ENCODE measurements at regions not wholly inside any gene's neighbourhood (a gene's known extent, or its start where the extent isn't known, plus 50 kb on each side); places are given as distances from the start of the nearest gene placed in this dataset.
A peak's percentile ranks its signal among the peaks of the same experiment; 100 is the strongest.

DNA sequence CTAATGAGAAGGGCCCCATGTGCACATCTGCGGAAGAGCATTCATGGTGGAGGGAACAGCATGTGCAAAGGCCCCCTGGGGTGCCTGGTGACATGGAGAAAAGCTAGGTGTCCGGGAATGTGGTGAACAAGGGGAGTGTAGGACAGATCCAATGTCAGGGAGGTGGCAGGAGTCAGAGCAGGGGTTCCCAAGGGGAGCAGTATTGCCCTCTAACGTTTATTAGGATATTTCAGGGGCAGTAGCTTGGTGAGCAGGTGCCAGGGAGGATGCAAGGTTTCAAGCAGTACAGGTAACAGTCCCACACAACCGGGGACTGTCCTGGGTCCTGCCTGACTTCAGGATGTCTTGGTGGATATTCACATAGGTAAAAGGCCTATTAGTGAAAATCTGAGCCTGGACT is 209.6 kb downstream of the EMX2 start:
- no peaks in the 10 kb centered on the region for H3K36me3 ChIP-seq (ENCODE audit: insufficient read depth)
- peaks cover 5% of the 10 kb centered on the region for H3K4me1 Mint-ChIP-seq
- H3K79me2 ChIP-seq (replicated peaks; ENCODE audit: insufficient read depth), result no peaks in the 10 kb centered on the region
- ATAC-seq, result no peak
- no peaks in the 10 kb centered on the region for H3F3A ChIP-seq (replicated peaks; ENCODE audit: low read depth)
- no peaks in the 10 kb centered on the region for H3K4me1 ChIP-seq (ENCODE audit: insufficient read depth)
- no peak overlapping the region for H2AFZ ChIP-seq
- TF ChIP-seq, protein P1, sequence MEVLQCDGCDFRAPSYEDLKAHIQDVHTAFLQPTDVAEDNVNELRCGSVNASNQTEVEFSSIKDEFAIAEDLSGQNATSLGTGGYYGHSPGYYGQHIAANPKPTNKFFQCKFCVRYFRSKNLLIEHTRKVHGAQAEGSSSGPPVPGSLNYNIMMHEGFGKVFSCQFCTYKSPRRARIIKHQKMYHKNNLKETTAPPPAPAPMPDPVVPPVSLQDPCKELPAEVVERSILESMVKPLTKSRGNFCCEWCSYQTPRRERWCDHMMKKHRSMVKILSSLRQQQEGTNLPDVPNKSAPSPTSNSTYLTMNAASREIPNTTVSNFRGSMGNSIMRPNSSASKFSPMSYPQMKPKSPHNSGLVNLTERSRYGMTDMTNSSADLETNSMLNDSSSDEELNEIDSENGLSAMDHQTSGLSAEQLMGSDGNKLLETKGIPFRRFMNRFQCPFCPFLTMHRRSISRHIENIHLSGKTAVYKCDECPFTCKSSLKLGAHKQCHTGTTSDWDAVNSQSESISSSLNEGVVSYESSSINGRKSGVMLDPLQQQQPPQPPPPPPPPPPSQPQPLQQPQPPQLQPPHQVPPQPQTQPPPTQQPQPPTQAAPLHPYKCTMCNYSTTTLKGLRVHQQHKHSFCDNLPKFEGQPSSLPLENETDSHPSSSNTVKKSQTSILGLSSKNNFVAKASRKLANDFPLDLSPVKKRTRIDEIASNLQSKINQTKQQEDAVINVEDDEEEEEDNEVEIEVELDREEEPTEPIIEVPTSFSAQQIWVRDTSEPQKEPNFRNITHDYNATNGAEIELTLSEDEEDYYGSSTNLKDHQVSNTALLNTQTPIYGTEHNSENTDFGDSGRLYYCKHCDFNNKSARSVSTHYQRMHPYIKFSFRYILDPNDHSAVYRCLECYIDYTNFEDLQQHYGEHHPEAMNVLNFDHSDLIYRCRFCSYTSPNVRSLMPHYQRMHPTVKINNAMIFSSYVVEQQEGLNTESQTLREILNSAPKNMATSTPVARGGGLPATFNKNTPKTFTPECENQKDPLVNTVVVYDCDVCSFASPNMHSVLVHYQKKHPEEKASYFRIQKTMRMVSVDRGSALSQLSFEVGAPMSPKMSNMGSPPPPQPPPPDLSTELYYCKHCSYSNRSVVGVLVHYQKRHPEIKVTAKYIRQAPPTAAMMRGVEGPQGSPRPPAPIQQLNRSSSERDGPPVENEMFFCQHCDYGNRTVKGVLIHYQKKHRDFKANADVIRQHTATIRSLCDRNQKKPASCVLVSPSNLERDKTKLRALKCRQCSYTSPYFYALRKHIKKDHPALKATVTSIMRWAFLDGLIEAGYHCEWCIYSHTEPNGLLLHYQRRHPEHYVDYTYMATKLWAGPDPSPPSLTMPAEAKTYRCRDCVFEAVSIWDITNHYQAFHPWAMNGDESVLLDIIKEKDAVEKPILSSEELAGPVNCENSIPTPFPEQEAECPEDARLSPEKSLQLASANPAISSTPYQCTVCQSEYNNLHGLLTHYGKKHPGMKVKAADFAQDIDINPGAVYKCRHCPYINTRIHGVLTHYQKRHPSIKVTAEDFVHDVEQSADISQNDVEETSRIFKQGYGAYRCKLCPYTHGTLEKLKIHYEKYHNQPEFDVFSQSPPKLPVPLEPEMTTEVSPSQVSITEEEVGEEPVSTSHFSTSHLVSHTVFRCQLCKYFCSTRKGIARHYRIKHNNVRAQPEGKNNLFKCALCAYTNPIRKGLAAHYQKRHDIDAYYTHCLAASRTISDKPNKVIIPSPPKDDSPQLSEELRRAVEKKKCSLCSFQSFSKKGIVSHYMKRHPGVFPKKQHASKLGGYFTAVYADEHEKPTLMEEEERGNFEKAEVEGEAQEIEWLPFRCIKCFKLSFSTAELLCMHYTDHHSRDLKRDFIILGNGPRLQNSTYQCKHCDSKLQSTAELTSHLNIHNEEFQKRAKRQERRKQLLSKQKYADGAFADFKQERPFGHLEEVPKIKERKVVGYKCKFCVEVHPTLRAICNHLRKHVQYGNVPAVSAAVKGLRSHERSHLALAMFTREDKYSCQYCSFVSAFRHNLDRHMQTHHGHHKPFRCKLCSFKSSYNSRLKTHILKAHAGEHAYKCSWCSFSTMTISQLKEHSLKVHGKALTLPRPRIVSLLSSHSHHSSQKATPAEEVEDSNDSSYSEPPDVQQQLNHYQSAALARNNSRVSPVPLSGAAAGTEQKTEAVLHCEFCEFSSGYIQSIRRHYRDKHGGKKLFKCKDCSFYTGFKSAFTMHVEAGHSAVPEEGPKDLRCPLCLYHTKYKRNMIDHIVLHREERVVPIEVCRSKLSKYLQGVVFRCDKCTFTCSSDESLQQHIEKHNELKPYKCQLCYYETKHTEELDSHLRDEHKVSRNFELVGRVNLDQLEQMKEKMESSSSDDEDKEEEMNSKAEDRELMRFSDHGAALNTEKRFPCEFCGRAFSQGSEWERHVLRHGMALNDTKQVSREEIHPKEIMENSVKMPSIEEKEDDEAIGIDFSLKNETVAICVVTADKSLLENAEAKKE (CRISPR knock-in tag; IDR thresholded peaks at IDR 0.05), result no peak
- no peak for TF ChIP-seq JUNB (IDR thresholded peaks at IDR 0.05; ENCODE audit: unreplicated experiment)
- TF ChIP-seq STAT1 (IDR thresholded peaks at IDR 0.05; ENCODE audit: unreplicated experiment), result no peak
- TF ChIP-seq, protein P2, sequence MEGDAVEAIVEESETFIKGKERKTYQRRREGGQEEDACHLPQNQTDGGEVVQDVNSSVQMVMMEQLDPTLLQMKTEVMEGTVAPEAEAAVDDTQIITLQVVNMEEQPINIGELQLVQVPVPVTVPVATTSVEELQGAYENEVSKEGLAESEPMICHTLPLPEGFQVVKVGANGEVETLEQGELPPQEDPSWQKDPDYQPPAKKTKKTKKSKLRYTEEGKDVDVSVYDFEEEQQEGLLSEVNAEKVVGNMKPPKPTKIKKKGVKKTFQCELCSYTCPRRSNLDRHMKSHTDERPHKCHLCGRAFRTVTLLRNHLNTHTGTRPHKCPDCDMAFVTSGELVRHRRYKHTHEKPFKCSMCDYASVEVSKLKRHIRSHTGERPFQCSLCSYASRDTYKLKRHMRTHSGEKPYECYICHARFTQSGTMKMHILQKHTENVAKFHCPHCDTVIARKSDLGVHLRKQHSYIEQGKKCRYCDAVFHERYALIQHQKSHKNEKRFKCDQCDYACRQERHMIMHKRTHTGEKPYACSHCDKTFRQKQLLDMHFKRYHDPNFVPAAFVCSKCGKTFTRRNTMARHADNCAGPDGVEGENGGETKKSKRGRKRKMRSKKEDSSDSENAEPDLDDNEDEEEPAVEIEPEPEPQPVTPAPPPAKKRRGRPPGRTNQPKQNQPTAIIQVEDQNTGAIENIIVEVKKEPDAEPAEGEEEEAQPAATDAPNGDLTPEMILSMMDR (conservative IDR thresholded peaks at IDR 0.05; ENCODE audit: low read depth in 2 of 2), result 0 out of 4 replicates have a peak, but pooled peaks of 1 of the 2 experiments have one; percentile 9
- H3K27ac ChIP-seq (ENCODE audit: low read depth), result no peak overlapping the region
- no peaks in the 10 kb centered on the region for H3K9me3 Mint-ChIP-seq
- no peaks in the 10 kb centered on the region for H3K36me3 Mint-ChIP-seq (ENCODE audit: low read depth)
- H3K27me3 ChIP-seq (ENCODE audit: insufficient read depth), result no peaks in the 10 kb centered on the region
- no peak overlapping the region for H3K4me3 Mint-ChIP-seq
- no peak for DNase-seq (ENCODE audit: low spot score)
- H4K20me1 ChIP-seq (replicated peaks; ENCODE audit: insufficient read depth), result no peaks in the 10 kb centered on the region
- no peak overlapping the region for H3K4me2 ChIP-seq
- no peaks in the 10 kb centered on the region for H3K9me2 ChIP-seq (ENCODE audit: insufficient read depth)
- H3K27me3 Mint-ChIP-seq (ENCODE audit: insufficient read depth, low read depth, poor library complexity), result peaks cover 5% of the 10 kb centered on the region
- H3K27ac Mint-ChIP-seq, result no peak overlapping the region
- H3K4me3 ChIP-seq, result no peak overlapping the region

Data from GM23338 (cell line).